Subcutaneous abdominal adipose tissue (tissue), 5 donors: ENCODE measurements at regions not wholly inside any gene's neighbourhood (a gene's known extent, or its start where the extent isn't known, plus 50 kb on each side); places are given as distances from the start of the nearest gene placed in this dataset.
A peak's percentile ranks its signal among the peaks of the same experiment; 100 is the strongest.

Source experiments
- H3K27ac ChIP-seq: one replicate; pipeline ENCODE4 v1.7.0; 2013; ENCODE audit warnings: low read depth, mild to moderate bottlenecking, inconsistent platforms, low read length, moderate library complexity
- H3K27me3 ChIP-seq, 5 donors: one replicate each; pipeline ENCODE4 v1.7.0; 2013; ENCODE audit warnings: low read length in 5 of 5, inconsistent platforms in 1 of 5; ENCODE audit not compliant: control insufficient read depth in 5 of 5, insufficient read depth in 4 of 5
- H3K36me3 ChIP-seq, 5 donors: one replicate each; pipeline ENCODE4 v1.7.0; 2013; ENCODE audit warnings: low read length in 5 of 5; ENCODE audit not compliant: control insufficient read depth in 5 of 5, insufficient read depth in 5 of 5
- H3K4me1 ChIP-seq, 5 donors: one replicate each; pipeline ENCODE4 v1.7.0; 2013; ENCODE audit warnings: low read length in 5 of 5, mild to moderate bottlenecking in 3 of 5, moderate library complexity in 1 of 5; ENCODE audit not compliant: control insufficient read depth in 5 of 5, insufficient read depth in 5 of 5
- H3K4me3 ChIP-seq, 5 donors: one replicate each; pipeline ENCODE4 v1.7.0; 2013; ENCODE audit warnings: low read length in 5 of 5, low read depth in 1 of 5
- H3K9ac ChIP-seq, 5 donors: one replicate each; pipeline ENCODE4 v1.7.0; 2013; ENCODE audit warnings: low read length in 5 of 5, mild to moderate bottlenecking in 4 of 5, moderate library complexity in 3 of 5
- H3K9me3 ChIP-seq, 5 donors: one replicate each; pipeline ENCODE4 v1.7.0; 2013; ENCODE audit warnings: low read length in 5 of 5; ENCODE audit not compliant: control insufficient read depth in 5 of 5
- donor health status: healthy.
- donor health status: healthy.
- donor health status: healthy.
- donor health status: healthy.
- donor health status: healthy.

- Histone ChIP-seq H3K27ac (no peak overlapping the region), H3K9ac (no peak overlapping the region), H3K9me3 (no peaks in the 10 kb centered on the region), H3K4me3 (no peak overlapping the region), H3K4me1 (peaks cover 0 to 3% (median 0%) of the 10 kb centered on the region in 5 donors), H3K27me3 (no peaks in the 10 kb centered on the region), H3K36me3 (no peaks in the 10 kb centered on the region)
Measured at GRCh38 chr4:38509551-38509950, 154.4 kb upstream of the KLF3 start.

GRCh38 chr4:38510201-38510600 is 153.8 kb upstream of the KLF3 start:
- Histone ChIP-seq H3K36me3 (no peaks in the 10 kb centered on the region), H3K9ac (no peak overlapping the region), H3K27ac (no peak overlapping the region), H3K27me3 (no peaks in the 10 kb centered on the region), H3K4me3 (no peak overlapping the region), H3K4me1 (peaks cover 0 to 3% (median 0%) of the 10 kb centered on the region in 5 donors), H3K9me3 (no peaks in the 10 kb centered on the region)

GRCh38 chr4:38511702-38512101 is 152.3 kb upstream of the KLF3 start:
- no peaks in the 10 kb centered on the region for H3K36me3 ChIP-seq
- no peak overlapping the region for H3K9ac ChIP-seq
- peaks cover 0 to 3% (median 0%) of the 10 kb centered on the region in 5 donors for H3K4me1 ChIP-seq

GRCh38 chr4:38512840-38513239 is 151.2 kb upstream of the KLF3 start:
- no peak overlapping the region for H3K27ac ChIP-seq
- H3K9ac ChIP-seq, result no peak overlapping the region
- H3K4me1 ChIP-seq, result peaks cover 0 to 3% (median 0%) of the 10 kb centered on the region in 5 donors
- no peaks in the 10 kb centered on the region for H3K36me3 ChIP-seq
- H3K9me3 ChIP-seq, result no peaks in the 10 kb centered on the region
- no peaks in the 10 kb centered on the region for H3K27me3 ChIP-seq
- no peak overlapping the region for H3K4me3 ChIP-seq

More at GRCh38 chr4:38511702-38512101, 152.3 kb upstream of the KLF3 start:
- Histone ChIP-seq H3K4me3 (no peak overlapping the region), H3K27ac (no peak overlapping the region), H3K27me3 (no peaks in the 10 kb centered on the region), H3K9me3 (no peaks in the 10 kb centered on the region)

GRCh38 chr4:38514465-38515146 is 149.4 kb upstream of the KLF3 start:
- no peak overlapping the region for H3K9ac ChIP-seq
- H3K4me3 ChIP-seq, result no peak overlapping the region
- H3K4me1 ChIP-seq, result peaks cover 0 to 7% (median 0%) of the 10 kb centered on the region in 5 donors
- H3K36me3 ChIP-seq, result no peaks in the 10 kb centered on the region
- H3K27me3 ChIP-seq, result no peaks in the 10 kb centered on the region
- H3K27ac ChIP-seq, result no peak overlapping the region
- H3K9me3 ChIP-seq, result no peaks in the 10 kb centered on the region

GRCh38 chr4:38516190-38516589 is 147.8 kb upstream of the KLF3 start:
- Histone ChIP-seq H3K36me3 (no peaks in the 10 kb centered on the region), H3K4me1 (peaks cover 0 to 7% (median 0%) of the 10 kb centered on the region in 5 donors), H3K4me3 (no peak overlapping the region), H3K27me3 (no peaks in the 10 kb centered on the region), H3K27ac (no peak overlapping the region), H3K9ac (no peak overlapping the region), H3K9me3 (no peaks in the 10 kb centered on the region)

- Histone ChIP-seq H3K9me3 (no peaks in the 10 kb centered on the region), H3K4me3 (no peak overlapping the region), H3K4me1 (peaks cover 0 to 9% (median 4%) of the 10 kb centered on the region in 5 donors), H3K36me3 (no peaks in the 10 kb centered on the region), H3K27me3 (no peaks in the 10 kb centered on the region), H3K9ac (no peak overlapping the region), H3K27ac (no peak overlapping the region)
Measured at GRCh38 chr4:38519666-38520065, 144.3 kb upstream of the KLF3 start.

GRCh38 chr4:38523054-38523453 is 140.9 kb upstream of the KLF3 start:
- Histone ChIP-seq H3K4me3 (no peak overlapping the region), H3K4me1 (peaks cover 0 to 19% (median 4%) of the 10 kb centered on the region in 5 donors), H3K27me3 (no peaks in the 10 kb centered on the region), H3K9ac (no peak overlapping the region), H3K36me3 (no peaks in the 10 kb centered on the region), H3K9me3 (no peaks in the 10 kb centered on the region), H3K27ac (no peak overlapping the region)

- Histone ChIP-seq H3K36me3 (no peaks in the 10 kb centered on the region), H3K9ac (peak overlapping the region in 1 of 5 donors; percentile 5), H3K9me3 (no peaks in the 10 kb centered on the region), H3K27me3 (no peaks in the 10 kb centered on the region), H3K4me3 (no peak overlapping the region), H3K27ac (no peak overlapping the region), H3K4me1 (peaks cover 0 to 20% (median 4%) of the 10 kb centered on the region in 5 donors)
Measured at GRCh38 chr4:38523524-38524448, 140.2 kb upstream of the KLF3 start.

- Histone ChIP-seq H3K27me3 (no peaks in the 10 kb centered on the region), H3K4me3 (no peak overlapping the region), H3K36me3 (no peaks in the 10 kb centered on the region), H3K4me1 (peaks cover 0 to 32% (median 11%) of the 10 kb centered on the region in 5 donors), H3K27ac (no peak overlapping the region), H3K9me3 (no peaks in the 10 kb centered on the region), H3K9ac (no peak overlapping the region)
Measured at GRCh38 chr4:38526412-38526811, 137.6 kb upstream of the KLF3 start.
